ENCODE measurements at regions not wholly inside any gene's neighbourhood (a gene's known extent, or its start where the extent isn't known, plus 50 kb on each side); places are given as distances from the start of the nearest gene placed in this dataset.

DNA sequence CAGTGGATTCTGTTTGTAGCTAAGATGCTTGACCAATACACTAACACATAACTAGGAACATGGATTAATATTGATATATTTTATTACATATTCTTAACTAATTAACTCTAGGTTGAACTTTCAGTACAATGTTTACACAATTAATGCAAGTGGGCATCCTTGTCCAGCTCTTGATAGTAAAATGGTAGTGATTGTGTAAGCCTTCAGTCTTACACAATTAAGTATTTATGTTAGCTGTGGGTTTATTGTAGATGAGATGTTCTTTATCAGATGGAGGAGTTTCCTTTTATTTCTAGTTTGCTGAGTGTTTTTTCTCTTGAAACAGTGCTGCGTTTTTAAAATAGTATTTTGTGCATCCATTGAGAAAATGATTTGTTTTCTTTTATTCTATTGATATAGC, 1210.8 kb downstream of the CDH12 start:
- DNase-seq, result no peak
- Histone ChIP-seq H3K9ac (ENCODE audit: low read length) (no peak overlapping the region), H3K4me1 (ENCODE audit: low read length) (no peaks in the 10 kb centered on the region), H3K36me3 (replicated peaks; ENCODE audit: insufficient read depth, low read length) (no peaks in the 10 kb centered on the region), H3K9me2 (replicated peaks; ENCODE audit: insufficient read depth, low read length) (no peaks in the 10 kb centered on the region), H2AFZ (ENCODE audit: low read length) (no peak overlapping the region), H3K79me2 (ENCODE audit: low read length) (no peaks in the 10 kb centered on the region), H3K4me3 (ENCODE audit: low read length) (no peak overlapping the region), H3K27me3 (replicated peaks; ENCODE audit: insufficient read depth, low read length) (no peaks in the 10 kb centered on the region), H4K20me1 (ENCODE audit: insufficient read depth, low read length) (no peaks in the 10 kb centered on the region), H3K4me2 (ENCODE audit: low read depth, low read length) (no peak overlapping the region), H3F3A (ENCODE audit: insufficient read depth, low read length) (no peaks in the 10 kb centered on the region), H3K9me3 (replicated peaks; ENCODE audit: insufficient read depth, low read length) (no peaks in the 10 kb centered on the region), H3K27ac (ENCODE audit: low read length) (no peak overlapping the region)
- TF ChIP-seq EZH2phosphoT487 (IDR thresholded peaks at IDR 0.05; ENCODE audit: low read length), result no peak
- TF ChIP-seq, protein P1, sequence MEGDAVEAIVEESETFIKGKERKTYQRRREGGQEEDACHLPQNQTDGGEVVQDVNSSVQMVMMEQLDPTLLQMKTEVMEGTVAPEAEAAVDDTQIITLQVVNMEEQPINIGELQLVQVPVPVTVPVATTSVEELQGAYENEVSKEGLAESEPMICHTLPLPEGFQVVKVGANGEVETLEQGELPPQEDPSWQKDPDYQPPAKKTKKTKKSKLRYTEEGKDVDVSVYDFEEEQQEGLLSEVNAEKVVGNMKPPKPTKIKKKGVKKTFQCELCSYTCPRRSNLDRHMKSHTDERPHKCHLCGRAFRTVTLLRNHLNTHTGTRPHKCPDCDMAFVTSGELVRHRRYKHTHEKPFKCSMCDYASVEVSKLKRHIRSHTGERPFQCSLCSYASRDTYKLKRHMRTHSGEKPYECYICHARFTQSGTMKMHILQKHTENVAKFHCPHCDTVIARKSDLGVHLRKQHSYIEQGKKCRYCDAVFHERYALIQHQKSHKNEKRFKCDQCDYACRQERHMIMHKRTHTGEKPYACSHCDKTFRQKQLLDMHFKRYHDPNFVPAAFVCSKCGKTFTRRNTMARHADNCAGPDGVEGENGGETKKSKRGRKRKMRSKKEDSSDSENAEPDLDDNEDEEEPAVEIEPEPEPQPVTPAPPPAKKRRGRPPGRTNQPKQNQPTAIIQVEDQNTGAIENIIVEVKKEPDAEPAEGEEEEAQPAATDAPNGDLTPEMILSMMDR (IDR thresholded peaks at IDR 0.05; ENCODE audit: low read length), result no peak
- TF ChIP-seq EZH2 (optimal IDR thresholded peaks at IDR 0.05; ENCODE audit: low read depth, low read length), result no peak

DNA sequence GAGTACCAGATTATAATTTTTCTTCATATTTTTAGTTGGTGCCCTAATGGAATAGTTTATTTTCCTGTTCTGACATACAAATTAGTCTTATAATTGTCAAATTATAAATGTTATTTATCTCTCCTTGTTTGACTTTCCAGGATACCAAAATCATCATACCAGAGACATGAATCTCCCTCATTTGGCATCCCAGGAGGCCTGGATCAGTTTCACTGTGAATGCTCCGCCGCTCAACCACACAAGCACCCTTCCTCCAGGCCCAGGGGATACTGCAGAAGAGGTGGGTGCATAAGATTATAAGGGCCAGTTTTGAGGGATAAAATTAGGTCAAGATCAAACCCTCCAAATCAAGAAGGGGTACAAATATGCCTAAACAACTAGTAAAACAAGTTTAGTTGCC, 1229.3 kb downstream of the CDH12 start:
- TF ChIP-seq EZH2 (optimal IDR thresholded peaks at IDR 0.05; ENCODE audit: low read depth, low read length) (no peak), EZH2phosphoT487 (IDR thresholded peaks at IDR 0.05; ENCODE audit: low read length) (no peak)
- TF ChIP-seq, protein P1 (IDR thresholded peaks at IDR 0.05; ENCODE audit: low read length), result no peak
- Histone ChIP-seq H3K27ac (ENCODE audit: low read length) (no peak overlapping the region), H3K4me1 (ENCODE audit: low read length) (no peaks in the 10 kb centered on the region), H3K9me3 (replicated peaks; ENCODE audit: insufficient read depth, low read length) (no peaks in the 10 kb centered on the region), H3K4me2 (ENCODE audit: low read depth, low read length) (no peak overlapping the region), H3K9me2 (replicated peaks; ENCODE audit: insufficient read depth, low read length) (no peaks in the 10 kb centered on the region), H3K27me3 (replicated peaks; ENCODE audit: insufficient read depth, low read length) (no peaks in the 10 kb centered on the region), H3K79me2 (ENCODE audit: low read length) (no peaks in the 10 kb centered on the region), H3K4me3 (ENCODE audit: low read length) (no peak overlapping the region), H3F3A (ENCODE audit: insufficient read depth, low read length) (no peaks in the 10 kb centered on the region), H2AFZ (ENCODE audit: low read length) (no peak overlapping the region), H4K20me1 (ENCODE audit: insufficient read depth, low read length) (no peaks in the 10 kb centered on the region), H3K36me3 (replicated peaks; ENCODE audit: insufficient read depth, low read length) (no peaks in the 10 kb centered on the region), H3K9ac (ENCODE audit: low read length) (no peak overlapping the region)
- DNase-seq, result no peak

DNA sequence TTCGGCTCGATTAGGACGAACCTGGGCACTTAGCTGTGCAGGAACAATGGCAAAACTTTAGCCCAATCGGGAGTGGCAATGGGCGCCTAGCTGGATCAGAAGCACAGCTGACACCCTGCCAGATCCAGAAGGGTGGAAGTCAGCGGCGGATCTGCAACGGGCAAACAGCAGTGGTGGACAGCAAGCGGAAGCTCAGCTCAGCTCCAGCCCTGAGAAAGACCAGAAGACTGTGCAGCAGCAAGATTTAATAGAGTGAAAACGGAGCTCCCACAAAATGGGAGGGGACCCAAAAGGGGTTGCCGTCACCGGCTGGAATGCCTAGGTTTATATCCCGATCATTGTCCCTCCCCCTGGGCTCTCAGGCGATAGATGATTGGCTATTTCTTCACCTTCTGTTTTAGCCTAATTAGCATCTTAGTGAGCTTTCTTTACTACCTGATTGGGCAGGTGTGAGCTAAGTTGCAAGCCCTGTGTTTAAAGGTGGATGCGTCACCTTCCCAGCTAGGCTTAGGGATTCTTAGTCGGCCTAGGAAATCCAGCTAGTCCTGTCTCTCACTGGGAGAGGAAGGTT, 1237.9 kb downstream of the CDH12 start:
- no peak overlapping the region for H3K27ac ChIP-seq (ENCODE audit: low read length)
- H3K36me3 ChIP-seq (replicated peaks; ENCODE audit: insufficient read depth, low read length), result no peaks in the 10 kb centered on the region
- no peak overlapping the region for H2AFZ ChIP-seq (ENCODE audit: low read length)
- no peak for TF ChIP-seq EZH2phosphoT487 (IDR thresholded peaks at IDR 0.05; ENCODE audit: low read length)
- H3K4me1 ChIP-seq (ENCODE audit: low read length), result no peaks in the 10 kb centered on the region
- no peaks in the 10 kb centered on the region for H3K27me3 ChIP-seq (replicated peaks; ENCODE audit: insufficient read depth, low read length)
- no peaks in the 10 kb centered on the region for H3K79me2 ChIP-seq (ENCODE audit: low read length)
- no peaks in the 10 kb centered on the region for H3K9me2 ChIP-seq (replicated peaks; ENCODE audit: insufficient read depth, low read length)
- no peaks in the 10 kb centered on the region for H4K20me1 ChIP-seq (ENCODE audit: insufficient read depth, low read length)
- H3K4me3 ChIP-seq (ENCODE audit: low read length), result no peak overlapping the region
- H3K9me3 ChIP-seq (replicated peaks; ENCODE audit: insufficient read depth, low read length), result no peaks in the 10 kb centered on the region
- no peak overlapping the region for H3K9ac ChIP-seq (ENCODE audit: low read length)
- no peak for DNase-seq
- no peak overlapping the region for H3K4me2 ChIP-seq (ENCODE audit: low read depth, low read length)
- H3F3A ChIP-seq (ENCODE audit: insufficient read depth, low read length), result no peaks in the 10 kb centered on the region

DNA sequence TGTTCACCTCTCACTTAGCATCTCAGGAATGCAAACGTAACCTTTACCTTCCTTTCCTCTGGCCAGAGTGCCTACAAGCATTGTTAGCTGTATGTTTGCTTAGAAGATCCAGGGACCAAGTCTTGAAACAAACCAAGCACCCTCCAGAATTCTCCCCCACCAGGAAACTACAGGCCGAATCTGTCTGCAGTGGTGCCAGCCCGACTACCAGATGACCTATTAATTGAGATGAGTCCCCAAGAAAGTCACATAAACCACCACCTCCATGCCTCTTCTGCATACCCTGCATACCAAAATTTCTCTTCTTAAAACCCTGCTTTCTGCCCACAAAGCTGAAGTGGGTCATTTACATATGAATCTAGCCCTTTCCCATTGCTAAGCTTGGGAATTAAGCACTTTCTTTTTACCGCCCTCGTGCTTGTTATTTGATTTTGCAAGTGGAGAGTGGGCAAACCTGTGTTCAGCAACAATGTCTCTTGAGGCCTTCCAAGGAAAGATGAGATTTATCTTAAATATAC, 1239.1 kb downstream of the CDH12 start:
- no peaks in the 10 kb centered on the region for H3K79me2 ChIP-seq (ENCODE audit: low read length)
- H3K9me2 ChIP-seq (replicated peaks; ENCODE audit: insufficient read depth, low read length), result no peaks in the 10 kb centered on the region
- no peaks in the 10 kb centered on the region for H3F3A ChIP-seq (ENCODE audit: insufficient read depth, low read length)
- no peak for TF ChIP-seq EZH2phosphoT487 (IDR thresholded peaks at IDR 0.05; ENCODE audit: low read length)
- no peak for TF ChIP-seq EZH2 (optimal IDR thresholded peaks at IDR 0.05; ENCODE audit: low read depth, low read length)
- TF ChIP-seq, protein P1 (IDR thresholded peaks at IDR 0.05; ENCODE audit: low read length), result no peak
- no peaks in the 10 kb centered on the region for H3K27me3 ChIP-seq (replicated peaks; ENCODE audit: insufficient read depth, low read length)
- H3K27ac ChIP-seq (ENCODE audit: low read length), result no peak overlapping the region
- no peaks in the 10 kb centered on the region for H4K20me1 ChIP-seq (ENCODE audit: insufficient read depth, low read length)
- no peak for DNase-seq
- no peak overlapping the region for H3K9ac ChIP-seq (ENCODE audit: low read length)
- H3K4me3 ChIP-seq (ENCODE audit: low read length), result no peak overlapping the region
- no peaks in the 10 kb centered on the region for H3K4me1 ChIP-seq (ENCODE audit: low read length)
- no peak overlapping the region for H2AFZ ChIP-seq (ENCODE audit: low read length)
- no peaks in the 10 kb centered on the region for H3K9me3 ChIP-seq (replicated peaks; ENCODE audit: insufficient read depth, low read length)
- H3K4me2 ChIP-seq (ENCODE audit: low read depth, low read length), result no peak overlapping the region
- no peaks in the 10 kb centered on the region for H3K36me3 ChIP-seq (replicated peaks; ENCODE audit: insufficient read depth, low read length)

All from MM.1S (cell line).